Midbrain (tissue), 1 donor: ENCODE measurements at regions not wholly inside any gene's neighbourhood (a gene's known extent, or its start where the extent isn't known, plus 50 kb on each side); places are given as distances from the start of the nearest gene placed in this dataset.

Source experiments
- DNase-seq: peaks from one replicate; lab custom pipeline; 2025; lab: John Stamatoyannopoulos, UW

DNA sequence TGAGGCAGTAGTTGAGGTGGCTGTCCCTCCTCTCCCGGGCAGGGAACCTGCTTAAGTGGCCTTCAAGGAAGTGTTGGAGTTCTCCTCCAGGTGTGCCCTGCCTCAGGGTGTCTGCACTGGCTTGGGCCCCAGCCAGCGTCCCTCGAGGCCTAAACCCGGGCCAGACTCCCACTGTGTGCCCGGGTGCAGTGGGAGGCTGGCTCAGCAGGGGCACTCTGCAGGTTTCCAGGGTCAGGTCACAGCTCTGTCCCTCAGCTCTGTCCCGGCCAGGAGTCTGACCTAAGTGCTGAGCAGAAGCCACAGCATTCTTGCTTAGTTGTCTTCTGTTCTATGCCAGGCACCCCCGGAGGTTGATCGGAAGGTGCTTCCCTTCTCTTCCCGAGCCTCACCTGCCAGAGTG lies 69.0 kb upstream of the OTOS start:
- DNase-seq, result no peak

DNA sequence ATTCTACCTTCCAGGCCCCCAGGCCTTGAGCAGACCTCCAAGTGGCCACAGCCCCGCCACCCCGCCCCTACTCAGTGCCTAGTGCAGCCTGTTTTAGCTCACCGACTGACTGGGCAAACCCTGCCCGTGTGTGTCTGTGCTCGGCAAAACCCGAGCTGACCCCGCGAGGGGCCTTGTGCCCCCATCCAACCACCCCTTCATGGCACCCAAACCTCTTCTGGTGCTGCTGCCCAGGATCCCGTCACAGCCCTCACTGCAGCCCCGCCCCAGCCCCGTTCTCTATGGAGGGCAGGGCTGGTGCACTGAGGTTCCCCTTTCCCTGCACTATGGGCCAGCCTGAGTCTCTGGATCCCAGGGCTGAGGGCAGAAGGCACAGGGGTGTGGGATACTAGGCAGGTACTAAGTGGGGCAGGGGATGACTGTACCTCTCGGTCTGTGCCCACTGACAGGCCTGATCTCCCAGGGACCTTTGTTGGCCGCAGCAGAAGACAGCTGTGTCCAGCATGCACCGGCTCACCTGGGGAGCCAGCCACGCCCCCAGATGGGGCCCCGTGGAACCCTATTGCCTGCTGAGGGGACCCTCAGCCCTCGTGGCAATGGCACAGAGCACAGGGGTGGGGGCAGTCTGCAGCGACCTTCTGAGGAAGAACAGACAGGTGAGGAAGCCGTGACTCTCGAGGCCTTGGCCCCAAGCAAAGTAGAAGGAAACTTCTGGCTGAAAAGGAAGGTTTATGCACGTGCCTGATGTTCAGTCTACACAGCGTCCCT lies 69.9 kb upstream of the OTOS start:
- DNase-seq, result no peak

DNA sequence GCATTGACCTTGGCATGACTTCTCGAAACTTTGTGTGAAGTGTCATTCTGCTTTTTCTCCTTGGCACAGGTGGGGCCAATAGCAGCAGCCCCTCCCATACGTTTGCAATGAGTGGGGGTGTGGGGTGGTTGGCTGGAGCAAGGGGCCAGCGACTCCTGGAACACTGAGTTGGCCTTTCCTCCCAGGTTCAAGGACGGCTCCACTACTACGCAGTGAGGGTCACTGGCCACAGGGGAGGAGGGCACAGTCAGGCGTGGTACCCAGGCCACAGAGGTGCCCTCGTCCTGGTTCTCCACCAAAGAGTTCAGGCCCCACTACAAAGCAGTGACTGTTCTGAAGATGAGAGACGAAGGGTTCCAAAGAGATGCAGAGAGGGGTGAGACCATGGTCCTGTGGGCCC lies 70.6 kb upstream of the OTOS start:
- DNase-seq, result no peak

DNA sequence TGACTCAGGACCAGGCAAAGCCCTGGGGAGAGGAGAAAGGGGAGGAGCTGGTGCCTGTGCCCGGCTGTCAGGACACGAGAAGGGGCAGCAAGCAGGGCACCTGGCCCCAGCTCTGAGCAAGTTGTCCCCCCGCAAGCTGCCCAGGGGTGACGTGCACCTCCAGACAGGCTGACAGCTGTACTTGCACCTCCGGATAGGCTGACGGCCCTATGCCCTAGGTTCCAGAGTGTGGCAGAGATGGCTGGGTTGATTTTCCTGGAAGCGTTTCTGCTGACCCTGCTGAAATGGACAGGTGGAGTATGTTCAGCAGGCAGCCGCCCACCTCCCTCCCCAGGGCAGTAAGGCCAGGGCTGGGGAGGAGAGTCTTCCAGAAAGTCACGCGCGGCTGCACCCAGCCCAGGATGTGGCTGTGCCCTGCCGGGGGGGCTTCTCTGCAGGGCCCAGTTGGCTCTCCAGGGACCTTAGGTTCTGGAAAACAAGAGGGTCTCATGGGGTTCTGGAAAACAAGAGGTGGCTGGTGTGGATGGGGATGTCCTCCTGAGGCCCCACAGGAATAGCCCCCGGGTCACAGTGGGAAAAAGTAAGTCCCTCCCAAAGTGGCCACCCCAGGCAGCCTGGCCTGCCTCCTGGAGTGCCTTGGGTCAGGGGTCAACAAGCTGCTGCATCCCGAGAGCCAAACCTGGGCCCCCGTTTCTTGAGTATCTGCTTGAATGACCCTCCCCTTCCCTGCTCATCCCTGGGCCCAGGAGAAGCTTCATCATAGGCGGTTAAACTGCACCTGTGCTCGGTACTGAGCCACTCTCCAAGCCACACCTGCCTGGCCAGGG lies 71.4 kb upstream of the OTOS start:
- no peak for DNase-seq

DNA sequence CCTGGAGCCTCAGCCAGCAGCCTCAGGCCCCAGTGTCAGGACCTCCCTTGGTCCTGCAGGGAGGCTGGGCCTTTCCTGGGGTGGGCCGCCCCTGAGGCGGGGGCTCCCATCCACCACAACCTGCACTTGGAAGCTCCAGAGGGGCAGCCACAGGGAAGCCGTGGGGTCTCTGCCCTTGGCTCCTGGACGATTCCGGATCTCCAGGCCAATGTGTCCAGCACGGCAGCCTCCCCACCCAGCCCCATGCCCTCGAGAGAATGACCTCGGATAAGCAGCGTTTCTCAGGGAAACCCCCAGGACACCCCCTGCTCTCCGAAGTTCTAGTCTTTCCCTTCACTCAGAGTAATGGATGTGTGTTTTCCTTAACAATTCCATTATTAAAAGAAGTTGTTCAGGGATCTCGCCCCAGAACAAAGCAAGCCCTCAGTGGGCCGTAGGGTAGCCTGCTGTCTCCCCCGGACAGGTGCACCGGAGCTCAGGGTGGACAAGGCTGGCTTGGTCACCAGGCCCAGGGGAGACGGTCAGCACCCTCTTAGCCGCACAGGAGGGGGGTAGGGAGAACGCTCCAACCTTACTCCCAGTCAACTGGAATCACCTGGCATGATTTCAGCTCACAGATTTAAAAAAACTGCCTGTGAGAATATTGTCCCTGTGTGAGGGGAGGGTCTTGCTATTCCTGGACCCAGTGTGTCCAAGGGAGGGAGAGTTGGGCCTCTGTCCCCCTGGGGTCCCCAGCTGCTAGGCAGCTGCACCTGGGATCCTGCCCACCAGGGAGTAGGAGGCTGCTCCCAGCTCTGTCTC lies 72.2 kb upstream of the OTOS start:
- no peak for DNase-seq

DNA sequence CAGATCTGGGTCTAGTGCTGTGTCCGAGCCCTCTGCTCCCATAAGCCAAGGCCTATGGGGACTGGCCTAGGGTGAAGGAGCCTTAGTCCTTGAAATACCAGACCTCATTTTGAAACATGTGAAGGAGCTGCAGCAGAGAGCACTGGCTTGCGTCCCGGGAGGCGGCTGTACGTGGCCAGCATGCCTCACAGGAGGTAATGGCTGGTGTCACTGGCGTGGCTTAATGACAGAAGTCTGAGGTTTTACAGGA lies 72.7 kb upstream of the OTOS start:
- DNase-seq, result peak; percentile 36

DNA sequence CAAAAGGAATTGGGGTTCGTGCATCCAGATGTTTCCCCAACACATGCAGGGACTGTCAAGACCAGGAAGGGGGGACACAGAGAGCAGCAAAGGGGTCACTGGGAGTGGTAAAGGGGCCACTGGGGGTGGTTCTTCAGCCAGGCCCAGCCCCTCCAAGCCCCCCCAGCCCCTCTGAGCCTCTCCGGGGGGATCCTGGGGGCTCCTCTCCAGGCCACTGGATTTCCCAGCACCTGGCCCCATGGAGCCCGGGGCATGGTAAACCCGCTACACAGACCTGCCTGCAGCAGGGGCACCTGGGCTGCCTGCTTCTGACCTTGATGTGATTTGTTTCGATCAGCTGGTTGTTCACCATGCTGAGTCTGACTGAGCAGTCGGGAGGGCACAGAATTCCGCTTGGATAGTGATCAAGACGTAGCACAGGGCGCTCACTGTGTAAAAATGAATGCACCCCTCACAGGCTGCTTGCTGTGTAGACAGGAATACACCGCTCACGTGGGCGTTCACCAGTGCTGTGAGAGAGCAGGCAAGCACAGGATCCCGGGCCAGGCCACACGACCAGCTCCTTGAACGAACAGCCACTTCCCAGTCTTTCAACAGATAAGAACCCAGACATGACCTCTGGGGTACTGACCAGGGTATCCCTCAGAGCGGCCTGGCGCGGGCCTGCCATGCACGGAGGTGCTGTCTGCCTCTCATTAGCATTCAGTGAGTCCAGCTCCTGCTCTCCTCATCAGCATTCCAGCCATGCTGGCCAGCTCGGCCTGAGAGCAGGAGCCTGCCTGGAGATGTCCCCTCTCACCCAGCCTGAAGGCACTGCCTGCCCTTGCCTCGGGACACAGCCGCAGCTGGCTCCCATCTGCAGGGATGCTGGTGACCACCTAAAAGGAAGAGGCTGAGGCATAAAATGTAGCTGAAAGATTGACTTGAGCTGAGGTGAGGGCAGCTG lies 73.3 kb upstream of the OTOS start:
- peak; percentile 65 for DNase-seq

DNA sequence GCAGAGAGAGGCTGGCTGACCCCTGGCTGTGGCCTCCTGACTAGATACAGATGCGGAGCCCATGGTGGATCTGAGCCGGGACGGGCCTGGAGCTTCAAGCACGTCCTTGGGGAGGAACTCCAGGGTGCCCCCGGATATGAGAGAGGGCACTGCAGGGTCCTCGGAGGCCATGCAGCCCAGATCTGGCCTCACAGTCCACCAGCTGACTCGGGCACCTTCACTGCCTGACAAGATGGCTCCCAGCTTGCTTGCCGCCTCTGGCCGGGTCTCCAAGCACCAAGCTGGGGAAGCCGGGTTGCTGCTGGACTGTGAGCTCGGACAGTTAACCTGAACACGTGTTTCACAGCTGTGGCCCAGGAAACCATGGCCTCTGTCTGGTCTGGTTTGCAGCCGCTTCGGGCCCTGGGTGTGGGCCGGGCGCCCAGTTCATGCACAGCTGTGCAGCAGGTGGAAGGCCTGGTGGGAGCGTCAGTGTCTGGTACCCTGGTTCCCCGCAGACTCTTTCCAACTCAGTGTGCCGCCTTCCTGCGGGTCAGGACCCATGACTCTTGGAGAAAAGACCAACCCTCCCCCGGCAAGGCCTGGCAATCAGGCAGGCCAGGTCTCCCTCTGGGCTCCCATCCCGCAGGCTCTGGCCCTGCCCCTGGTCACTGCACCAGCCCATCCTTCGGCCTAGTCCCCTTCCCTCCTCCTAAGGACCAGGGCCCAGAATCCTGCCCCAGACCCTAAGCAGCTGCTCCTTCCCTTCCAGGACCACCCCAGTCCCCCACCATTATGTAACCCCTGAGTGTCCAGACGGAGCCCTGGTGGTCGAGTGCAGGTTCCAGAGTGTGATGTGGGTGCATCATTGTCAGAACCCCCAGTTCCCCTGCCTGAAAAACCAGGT lies 74.6 kb upstream of the OTOS start:
- no peak for DNase-seq

DNA sequence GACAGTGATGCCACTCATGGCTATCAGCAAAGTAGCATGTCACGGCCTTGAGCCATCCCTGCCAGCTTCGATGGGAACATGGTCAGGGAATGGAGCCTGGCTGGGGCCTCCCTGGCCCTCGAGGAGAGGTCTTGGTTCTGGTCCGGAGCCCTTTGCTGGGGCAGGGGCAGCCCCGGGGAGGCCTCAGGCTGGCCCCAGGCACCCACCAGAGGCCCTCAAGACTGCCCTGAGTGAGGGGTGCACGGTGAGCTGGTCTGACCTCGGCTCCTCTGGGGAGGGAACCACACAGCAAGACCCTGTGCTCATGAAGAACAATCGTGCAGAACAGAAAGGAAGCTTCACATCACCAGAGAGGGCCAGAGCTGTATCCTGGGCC lies 75.2 kb upstream of the OTOS start:
- DNase-seq, result no peak

DNA sequence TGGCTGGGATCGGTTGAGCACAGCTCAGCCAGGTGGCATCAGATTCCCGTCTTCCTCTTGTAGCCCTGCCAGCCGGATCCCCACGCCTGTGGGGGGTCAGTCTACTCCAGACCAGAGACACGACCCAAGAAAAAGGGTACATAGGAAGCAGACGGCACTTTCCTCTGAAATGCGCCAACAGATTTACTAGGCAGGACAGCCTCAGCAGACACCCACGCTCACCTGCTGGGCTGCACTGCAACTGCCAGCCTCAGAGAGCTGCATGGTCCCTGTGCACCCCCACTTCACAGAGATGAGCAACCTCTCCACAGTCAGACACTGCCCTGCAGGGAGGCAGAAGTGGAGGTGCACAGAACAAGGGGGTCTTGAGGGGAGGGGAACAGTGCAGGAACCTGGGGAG lies 75.7 kb upstream of the OTOS start:
- no peak for DNase-seq

DNA sequence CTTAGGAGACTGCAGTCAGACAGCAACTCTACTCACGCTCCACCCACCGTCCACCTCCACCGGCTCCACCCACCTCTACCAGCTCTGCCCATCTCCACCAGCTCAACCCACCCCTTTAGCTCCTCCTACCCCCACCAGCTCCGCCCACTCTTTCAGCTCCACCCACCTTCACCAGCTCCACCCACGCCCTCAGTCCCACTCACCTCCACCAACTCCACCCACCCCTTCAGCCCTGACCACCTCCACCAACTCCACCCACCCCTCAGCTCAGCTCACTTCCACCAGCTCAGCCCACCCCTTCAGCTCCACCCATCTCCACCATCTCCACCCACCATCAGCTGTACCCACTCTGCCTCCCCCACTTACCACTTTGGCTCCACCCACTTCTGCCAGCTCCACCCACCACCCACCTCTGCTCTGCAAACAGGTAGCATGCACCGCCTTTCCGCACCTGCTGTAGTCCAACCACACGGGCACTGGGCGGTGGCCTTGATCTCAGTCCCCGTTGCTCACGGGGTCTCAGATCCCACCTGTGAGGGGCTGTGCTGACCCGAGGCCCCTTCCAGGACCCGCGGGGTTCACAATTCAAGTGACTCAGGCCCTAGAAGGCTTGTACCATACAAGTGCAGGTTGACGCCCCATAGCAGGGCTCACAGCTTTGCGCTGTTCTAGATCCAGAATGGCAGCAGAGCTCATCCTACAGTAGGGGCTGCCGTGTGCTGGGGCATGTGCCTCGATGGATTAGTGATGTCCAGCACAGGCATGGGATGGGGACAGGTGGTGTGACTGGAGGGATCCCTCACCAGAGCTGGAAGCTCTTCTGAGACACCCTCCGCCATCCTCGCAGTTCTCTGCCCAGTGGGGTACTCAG lies 77.2 kb upstream of the OTOS start:
- DNase-seq, result no peak

DNA sequence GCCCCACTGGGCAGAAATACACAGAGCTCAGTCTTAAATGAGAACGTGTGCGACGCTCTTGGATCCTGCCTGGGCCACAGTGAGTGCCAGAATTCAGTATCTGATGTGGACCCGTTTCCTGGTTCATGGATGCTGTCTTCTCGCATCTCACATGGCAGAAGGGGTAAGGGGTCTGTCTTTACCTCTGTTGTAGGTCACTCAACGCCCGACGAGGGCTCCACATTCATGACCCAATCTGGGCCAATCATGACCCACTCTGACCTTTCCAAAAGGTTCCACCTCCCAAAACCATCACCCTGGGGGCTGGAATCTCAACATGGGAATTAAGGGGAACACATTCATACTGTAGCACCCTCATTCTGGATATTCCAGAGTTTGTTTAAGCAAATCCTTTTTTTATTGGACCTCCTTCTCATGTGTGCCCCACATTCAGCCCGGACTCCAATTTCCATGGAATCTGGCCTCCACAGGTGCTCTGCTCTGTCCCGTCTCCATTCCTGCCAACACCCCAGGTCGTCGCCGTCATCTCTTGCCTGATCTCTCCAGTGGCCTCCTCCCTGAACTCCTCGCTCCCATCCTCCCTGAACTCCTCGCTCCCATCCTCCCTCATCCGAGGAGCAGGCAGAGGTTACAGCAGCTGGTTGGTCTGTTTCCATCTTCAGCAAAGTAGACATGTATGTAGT lies 78.9 kb upstream of the OTOS start:
- no peak for DNase-seq

DNA sequence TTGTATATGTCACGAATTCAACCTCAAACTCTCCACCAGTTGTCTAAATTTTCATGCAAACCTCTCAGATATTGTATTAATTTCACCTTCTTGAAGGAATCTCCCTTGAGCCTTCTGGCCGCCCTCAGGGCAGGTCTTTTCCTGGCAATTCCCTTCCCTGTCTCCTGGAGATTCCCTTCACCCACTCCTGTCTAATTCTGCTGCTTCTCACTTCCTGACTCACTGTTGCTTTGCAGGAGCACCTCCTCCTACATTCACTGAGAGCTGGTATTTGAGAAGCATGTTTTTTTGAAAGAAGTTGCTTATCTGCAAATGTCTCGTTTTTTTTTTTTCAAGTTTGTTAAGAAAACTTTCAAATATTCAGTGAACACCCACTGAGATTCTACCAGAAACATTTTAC lies 79.9 kb upstream of the OTOS start:
- no peak for DNase-seq

DNA sequence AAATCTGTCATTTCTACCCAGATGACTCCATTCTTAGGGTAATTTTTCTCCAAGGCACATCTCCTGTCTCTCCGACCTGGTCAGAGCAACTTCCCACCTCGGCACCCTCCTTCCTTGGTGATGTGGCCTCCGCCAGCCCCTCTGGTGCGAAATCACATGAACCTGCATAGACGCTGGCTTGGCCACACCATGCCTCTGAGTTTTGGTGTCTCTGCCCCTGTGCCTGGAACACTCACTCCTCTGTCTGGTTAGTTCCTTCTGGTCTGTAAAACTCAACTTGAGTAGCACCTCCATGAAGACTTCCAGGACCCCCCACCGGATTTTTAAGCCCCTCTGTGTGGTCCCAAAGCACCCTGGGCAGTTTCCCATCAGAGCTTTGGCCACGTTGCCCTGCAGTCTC lies 83.2 kb upstream of the OTOS start:
- no peak for DNase-seq

DNA sequence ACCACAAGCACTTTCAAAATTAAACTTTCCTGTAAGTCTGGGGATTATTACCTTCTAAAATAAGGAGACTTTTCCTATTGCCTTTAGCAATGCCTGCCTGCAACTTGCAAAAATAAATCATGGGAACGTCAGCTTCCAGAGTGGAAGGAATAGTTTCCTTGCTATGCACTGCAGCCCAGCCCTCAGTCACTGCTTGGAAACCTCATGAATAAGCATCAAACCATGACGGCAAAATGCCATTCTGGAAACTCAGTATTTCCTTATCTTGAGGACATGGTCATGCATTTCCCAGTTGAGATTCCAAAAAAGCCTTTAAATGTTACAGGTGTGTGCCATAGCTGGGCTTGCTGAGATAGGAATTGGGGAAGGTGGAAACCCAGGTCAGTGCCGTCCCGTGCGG lies 84.2 kb upstream of the OTOS start:
- DNase-seq, result no peak

DNA sequence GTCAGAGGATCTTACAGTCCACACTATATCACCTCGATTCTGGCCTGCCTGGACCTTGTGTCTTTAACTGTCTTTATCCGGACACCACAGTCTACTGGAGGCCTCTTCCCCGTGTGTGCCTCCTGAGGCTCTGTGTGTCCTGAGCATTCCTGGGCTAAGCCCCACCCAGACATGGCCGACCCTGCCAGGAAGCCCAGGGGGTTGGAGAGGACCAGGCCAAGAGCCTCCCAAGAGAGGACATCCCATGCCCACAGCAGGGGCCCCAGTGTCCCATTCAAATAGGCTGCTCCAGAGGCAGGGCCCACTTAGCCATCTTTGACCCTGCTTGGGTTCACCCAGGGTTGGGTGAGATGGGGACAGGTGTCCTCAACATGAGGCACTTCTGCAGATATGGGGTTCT lies 84.7 kb upstream of the OTOS start:
- DNase-seq, result no peak

DNA sequence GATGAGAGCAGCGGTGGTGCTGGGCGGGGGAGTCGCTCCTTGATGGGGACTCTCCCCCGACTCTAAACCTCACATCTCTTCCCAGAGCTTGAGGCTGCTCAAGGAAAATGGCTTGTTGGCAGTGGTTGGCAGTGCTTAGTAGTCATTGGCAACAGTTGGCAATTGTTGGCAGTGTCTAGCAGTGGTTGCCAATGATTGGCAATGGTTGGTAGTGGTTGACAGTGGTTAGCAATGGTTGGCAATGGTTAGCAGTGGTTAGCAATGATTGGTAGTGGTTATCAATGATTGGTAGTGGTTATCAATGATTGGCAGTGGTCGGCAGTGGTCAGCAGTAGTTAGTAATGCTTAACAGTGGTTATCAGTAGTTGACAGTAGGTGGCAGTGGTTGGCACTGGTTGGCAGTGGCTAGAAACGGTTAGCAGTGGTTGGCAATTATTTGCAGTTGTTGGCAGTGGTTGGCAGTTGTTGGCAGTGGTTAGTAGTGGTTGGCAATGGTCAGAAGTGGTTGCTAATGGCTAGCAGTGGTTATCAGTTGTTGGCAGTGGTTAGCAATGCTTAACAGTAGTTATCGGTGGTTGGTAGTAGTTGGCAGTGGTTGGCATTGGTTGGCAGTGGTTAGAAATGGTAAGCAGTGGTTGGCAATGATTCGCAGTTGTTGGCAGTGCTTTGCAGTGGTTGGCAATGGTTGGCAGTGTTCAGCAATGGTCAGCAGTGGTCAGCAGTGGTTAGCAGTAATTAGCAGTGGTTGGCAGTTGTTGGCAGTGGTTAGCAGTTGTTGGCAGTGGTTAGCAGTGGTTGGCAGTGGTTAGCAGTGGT lies 85.4 kb upstream of the OTOS start:
- DNase-seq, result no peak
